GM12872 (cell line): ENCODE measurements at regions not wholly inside any gene's neighbourhood (a gene's known extent, or its start where the extent isn't known, plus 50 kb on each side); places are given as distances from the start of the nearest gene placed in this dataset.

Source experiments
- TF ChIP-seq, protein P1 (sequence below): IDR thresholded peaks from 3 replicates; pipeline ENCODE4 v1.5.1; 2011; ENCODE audit warnings: low read depth, mild to moderate bottlenecking, low read length, moderate library complexity; ENCODE audit not compliant: insufficient read depth

DNA sequence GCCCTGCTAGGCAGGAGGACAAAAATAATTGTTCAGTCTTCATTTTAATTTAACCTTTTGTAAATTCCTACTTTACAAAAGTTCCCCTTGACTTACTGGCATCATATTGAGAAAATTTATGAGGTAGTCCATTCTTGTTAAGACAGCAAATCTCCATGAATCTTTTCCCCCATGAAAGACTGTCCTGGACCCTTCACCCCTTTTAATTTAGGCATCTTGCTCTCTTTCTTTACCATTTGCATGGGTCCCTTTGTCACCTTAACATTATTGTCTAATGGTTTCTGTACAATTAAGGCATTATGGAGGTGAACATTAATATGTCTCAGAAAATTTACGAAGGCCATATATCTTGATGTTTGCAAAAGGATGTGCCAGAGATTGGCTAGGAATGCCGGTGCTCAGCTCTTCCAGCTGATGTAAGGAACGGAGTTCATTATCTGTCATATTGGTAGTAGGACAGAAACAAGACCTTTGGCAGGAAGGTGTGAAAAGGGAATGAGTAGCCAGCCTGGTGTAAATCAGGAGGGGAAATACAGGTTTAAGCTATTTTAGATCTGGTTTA lies 382.8 kb upstream of the TSHZ2 start:
- TF ChIP-seq, protein P1, sequence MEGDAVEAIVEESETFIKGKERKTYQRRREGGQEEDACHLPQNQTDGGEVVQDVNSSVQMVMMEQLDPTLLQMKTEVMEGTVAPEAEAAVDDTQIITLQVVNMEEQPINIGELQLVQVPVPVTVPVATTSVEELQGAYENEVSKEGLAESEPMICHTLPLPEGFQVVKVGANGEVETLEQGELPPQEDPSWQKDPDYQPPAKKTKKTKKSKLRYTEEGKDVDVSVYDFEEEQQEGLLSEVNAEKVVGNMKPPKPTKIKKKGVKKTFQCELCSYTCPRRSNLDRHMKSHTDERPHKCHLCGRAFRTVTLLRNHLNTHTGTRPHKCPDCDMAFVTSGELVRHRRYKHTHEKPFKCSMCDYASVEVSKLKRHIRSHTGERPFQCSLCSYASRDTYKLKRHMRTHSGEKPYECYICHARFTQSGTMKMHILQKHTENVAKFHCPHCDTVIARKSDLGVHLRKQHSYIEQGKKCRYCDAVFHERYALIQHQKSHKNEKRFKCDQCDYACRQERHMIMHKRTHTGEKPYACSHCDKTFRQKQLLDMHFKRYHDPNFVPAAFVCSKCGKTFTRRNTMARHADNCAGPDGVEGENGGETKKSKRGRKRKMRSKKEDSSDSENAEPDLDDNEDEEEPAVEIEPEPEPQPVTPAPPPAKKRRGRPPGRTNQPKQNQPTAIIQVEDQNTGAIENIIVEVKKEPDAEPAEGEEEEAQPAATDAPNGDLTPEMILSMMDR = no peak

GRCh38 chr20:52586660-52587059 lies 385.5 kb upstream of the TSHZ2 start:
- TF ChIP-seq, protein P1 = no peak

GRCh38 chr20:52585333-52585732 lies 386.8 kb upstream of the TSHZ2 start:
- TF ChIP-seq, protein P1 = no peak

DNA sequence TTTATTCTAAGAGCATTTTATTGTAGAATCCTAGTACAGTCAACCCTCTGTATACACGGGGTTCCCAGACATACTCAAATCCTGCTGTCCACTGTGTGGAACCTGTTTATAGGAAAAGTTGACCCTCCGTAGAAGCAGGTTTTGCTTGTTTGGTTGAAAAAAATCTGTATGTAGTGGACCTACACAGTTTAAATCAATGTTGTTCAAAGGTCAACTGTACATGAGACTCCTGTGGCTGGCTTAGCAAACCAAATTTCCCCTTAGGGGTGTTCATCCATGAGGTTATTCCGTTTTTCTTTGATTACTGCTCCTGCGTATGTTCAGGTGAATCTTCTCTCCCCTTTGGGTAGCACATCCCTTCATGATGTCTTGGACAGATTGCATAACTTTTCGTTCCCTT lies 387.0 kb upstream of the ZFP64 start:
- TF ChIP-seq, protein P1 = no peak

DNA sequence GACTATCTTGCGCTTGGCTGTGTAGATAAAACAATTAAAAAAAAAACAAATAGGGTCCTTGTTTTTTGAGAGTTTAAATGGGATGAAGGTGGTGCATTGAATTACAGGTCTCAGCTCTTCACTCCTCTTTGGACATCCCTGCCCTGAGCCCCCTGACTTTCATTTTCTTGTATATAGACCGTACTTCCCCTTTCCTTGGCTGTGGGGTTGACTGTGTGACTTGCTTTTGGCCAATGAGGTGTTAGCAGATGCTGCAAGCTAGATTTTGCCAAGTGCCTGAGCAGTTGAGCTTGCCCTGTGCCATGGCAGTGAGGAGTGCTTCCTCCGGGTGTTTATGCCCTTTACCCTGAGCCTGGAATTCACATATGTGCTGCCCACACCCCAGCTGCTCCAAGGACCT lies 386.1 kb upstream of the ZFP64 start:
- TF ChIP-seq, protein P1 = no peak

- TF ChIP-seq, protein P1 = no peak
These were observed 381.1 kb upstream of the ZFP64 start for GRCh38 chr20:52572687-52573086.

- TF ChIP-seq, protein P1 = no peak
These were observed 377.6 kb upstream of the ZFP64 start for GRCh38 chr20:52569201-52569600.
